AML-193 (cell line): ENCODE measurements at regions not wholly inside any gene's neighbourhood (a gene's known extent, or its start where the extent isn't known, plus 50 kb on each side); places are given as distances from the start of the nearest gene placed in this dataset.
"Not testable (repeated sequence)": the region's sequence is repeated elsewhere in the genome, so short reads cannot be mapped to it uniquely, and the experiment has no call there.

Experiments used
- DNase-seq, 2 experiments: peaks; one replicate each; lab custom pipeline; 2025; lab: John Stamatoyannopoulos, UW

DNA sequence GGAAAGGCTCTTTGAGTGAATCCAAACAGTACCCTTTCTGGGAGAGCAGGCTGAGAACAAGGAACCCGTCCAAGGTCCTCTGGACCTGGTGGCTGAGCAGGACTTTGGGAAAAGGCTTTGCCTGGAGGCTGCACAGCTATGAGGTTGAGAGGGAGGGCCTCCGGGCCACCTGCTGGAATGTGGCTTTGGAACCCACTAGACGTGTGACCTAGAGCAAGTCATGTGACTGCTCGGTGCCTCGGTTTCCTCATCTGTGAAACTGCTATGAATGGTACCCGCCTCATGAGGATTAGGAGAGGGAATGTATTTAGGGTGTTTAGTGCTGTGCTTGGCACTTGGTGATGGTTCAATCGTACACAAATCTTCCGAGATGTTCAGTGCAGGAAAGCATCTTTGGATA, 50.4 kb downstream of the HAPSTR1 start:
- no peak for DNase-seq

DNA sequence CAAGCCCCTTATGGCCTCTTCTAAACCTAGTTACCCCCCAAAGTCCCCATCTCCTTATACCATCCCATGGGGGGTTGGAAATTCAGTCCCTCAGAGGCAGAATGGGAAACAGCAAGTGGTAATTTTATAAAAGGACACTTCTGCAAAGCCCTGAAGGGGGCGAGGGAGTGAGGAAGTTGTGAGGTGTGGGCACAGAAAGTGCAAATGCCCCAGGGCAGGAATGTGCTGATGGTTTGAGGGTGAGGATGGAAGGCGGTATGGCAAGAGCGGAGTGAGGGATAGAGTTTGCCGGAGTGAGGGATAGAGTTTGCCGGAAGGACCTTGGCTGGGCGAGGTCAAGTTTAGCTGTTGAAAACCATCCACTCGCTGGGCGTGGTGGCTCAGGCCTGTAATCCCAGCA, 52.7 kb downstream of the HAPSTR1 start:
- DNase-seq = no peak

DNA sequence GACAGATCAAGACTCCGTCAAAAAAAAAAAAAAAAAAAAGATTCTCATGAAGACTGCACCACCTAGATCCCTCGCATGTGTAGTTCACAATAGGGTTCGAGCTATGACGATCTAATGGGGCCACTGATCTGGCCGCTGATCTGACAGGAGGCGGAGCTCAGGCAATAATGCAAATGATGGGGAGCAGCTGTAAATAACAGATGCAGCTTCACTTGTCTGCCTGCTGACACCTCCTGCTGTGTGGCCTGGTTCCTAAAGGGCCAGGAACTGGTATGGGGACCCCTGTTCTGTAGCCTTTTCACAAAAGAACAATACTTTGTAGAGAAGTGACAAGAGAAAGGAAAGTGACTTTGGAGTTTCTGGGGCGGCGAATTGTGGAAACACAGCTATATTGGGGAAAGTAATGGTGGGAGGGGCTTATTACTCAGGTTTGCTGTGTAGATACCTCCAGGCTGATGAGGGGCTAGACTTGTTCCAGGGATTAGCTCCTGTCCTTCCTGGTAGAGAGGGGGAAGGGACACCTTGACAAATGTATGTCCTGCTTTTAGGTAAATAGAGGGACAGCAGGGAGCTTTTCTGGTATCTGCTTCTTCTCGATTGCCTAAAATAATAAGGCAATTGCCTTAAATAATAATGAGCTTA, 57.1 kb downstream of the HAPSTR1 start:
- DNase-seq = no peak

DNA sequence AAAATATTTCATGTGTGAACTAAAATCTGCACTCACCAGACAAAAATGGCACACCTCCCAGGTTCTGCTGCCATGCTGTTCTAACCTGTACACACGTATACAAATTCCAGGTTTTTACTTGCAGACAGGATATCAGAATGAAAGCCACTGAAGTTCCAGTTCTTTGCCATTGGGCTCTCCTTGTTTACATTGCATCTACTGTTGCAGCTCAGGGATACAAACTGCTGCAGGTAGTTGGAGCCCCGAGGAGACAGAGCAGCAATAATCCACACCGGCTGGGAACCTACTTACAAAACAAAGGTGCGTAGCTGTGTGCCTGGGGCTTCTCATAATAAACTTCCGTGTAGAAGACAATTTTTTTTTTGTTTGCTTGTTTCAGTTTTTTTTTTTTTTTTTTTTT, 59.6 kb downstream of the HAPSTR1 start:
- DNase-seq = no peak

DNA sequence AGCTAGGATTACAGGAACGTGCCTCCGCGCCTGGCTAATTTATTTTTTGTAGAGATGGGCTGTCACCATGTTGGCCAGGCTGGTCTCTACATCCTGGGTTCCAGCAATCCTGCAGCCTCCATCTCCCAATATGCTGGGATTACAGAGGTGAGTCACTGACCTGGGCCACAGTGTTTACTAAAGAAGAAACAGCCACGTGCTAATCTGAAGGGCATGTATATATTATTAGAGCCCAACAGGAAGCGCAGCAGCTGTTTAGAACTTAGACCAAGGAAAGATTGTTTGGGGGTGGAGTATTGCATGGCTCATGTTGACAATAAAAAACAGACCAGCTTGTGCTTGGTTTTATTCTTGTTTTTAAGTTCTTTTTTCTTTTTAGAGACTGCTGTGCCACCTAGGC, 60.2 kb downstream of the HAPSTR1 start:
- DNase-seq = no peak

DNA sequence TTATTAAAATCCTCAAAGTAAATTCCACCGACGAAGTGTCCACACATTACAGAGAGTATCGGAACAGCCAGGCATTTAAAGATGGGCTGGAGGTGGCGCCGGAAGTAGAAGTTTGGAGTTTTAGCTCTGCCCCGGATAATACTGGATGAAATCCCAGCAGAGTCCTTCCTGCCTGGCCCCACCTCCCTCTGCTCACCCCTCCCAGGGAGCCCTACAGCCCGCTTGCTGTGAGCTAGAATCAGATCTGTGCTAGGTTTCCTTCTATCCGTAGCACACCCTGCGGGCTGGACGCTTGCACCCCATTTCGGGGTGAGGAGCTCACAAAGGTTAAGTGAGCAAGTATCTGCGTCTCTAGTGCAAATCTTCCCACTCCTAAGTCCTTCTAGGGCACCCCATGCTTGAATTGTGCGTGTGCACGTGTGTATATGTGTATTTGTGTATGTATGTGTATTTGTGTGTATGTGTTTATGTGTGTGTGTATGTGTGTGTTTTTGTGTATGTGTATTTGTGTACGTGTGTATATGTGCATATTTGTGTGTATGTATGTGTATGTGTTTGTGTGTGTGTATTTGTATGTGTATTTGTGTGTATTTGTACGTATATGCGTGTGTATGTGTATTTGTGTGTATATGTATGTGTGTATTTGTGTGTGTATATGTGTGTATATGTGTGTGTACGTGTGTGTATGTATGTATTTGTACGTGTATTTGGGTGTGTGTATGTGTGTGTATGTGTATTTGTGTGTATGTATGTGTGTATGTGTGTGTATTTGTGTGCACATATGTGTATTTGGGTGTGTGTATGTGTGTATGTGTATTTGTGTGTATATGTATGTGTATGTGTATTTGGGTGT, 61.4 kb downstream of the HAPSTR1 start:
- DNase-seq = no peak

DNA sequence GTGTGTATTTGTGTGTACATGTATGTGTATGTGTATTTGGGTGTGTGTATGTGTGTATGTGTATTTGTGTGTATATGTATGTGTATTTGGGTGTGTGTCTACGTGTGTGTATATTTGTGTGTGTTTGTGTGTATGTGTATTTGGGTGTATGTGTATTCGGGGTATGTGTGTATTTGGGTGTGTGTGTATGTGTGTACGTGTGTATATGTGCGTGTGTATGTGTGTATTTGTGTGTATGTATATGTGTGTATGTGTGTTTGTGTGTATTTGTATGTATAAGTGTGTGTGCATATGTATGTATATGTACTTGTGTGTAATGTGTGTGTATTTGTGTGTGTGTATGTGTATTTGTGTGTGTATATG, 62.0 kb downstream of the HAPSTR1 start:
- no peak for DNase-seq

DNA sequence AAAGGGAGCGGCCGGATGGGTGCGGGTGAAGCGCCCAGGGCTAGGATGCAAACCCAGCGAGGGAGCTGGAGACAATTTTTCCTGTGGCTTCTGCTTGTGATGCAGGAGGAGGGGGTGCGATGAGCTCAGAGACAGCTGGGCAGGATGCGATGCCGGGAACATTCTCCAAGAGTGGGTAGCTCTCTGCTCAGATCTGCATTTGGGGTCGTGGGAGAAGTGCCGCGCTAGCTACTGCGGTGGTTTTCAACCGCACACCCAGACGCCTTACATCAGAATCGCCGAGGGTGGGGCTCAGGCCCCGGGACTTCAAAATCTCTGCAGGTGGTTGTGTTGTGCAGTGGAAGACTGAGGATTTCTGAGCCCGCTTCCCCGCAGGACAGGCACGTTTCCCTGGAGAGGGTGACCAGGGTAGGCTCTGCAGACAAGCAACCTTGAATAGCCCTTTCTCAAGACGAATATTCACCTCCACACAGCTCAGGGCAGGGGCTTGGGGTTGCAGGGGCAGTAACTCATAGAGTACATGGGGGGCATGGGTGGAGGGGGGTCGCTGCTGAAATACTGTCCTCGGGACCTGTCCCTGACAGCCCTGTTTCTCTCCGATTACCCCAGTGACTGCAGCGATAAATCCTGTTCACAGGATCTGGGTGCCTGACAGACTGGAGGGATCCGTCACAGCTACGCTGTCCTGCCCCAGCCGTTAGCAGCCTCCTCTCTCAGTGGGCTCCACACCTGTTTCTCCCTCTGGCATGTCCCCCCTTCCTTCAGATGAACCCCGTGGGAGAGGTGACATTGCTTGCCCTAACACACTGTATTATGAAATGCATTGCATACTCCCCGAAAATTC, 63.3 kb downstream of the HAPSTR1 start:
- no peak for DNase-seq

DNA sequence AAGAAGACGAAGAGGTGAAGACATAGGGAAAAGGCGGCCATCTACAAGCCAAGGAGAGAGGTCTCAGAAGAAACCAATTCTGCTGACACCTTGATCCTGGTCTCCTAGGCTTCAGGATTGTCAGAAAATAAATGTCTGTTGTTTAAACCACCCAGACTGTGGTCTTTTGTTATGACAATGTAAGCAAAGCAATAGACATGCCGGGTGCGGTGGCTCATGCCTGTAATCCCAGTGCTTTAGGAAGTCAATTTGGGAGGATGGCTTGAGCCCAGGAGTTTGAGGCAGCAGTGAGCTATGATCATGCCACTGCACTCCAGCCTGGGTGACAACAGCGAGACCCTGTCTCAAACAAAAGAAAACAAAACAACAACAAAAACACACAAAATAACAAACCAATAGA, 64.4 kb downstream of the HAPSTR1 start:
- no peak for DNase-seq

DNA sequence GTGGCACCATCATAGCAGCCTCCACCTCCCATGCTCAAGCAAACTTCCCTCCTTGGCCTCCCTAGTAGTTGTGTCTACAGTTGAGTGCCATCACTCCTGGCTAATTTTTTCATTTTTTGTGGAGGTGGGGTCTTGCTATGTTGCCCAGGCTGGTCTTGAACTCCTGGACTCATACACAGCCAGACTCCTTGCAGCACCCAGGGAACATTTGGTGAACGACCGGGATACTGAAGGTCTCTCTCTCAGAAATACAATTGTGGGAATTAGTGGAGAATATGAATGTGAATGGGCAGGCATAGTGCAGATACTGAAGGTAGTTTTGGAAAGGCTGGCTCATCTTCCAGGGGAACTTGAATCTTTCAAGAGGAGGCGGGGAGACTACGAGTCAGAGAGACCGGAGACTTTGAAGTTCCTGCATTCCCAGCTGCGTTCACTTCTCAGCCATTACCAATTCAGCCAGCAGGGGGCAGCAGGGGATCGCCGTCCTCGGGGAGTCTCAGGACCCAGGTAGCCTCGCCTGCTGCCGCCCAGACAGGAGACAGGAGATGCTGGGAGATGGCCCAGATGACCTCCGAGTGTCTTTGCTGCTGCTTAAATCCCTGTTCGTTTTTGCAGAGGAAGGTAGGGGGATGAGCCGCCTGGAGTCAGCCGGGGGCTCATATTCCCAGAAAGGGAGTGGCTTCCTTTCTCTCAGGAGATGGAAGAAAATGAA, 68.6 kb downstream of the HAPSTR1 start:
- peak; percentile 9 to 30 for DNase-seq

DNA sequence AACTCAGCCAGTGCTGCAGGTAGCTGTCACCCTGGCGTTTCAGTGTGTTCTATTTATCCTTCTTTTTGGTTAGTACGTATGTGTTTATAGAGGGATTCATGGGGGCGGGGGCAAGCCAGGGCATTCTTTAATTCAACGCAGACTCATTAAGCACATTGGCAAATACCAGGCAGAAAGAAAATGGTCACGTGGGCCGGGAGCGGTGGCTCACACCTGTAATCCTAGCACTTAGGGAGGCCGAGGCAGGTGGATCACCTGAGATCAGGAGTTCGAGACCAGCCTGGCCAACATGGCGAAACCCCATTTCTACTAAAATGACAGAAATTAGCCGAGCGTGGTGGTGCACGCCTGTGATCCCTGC, 69.1 kb downstream of the HAPSTR1 start:
- no peak for DNase-seq

DNA sequence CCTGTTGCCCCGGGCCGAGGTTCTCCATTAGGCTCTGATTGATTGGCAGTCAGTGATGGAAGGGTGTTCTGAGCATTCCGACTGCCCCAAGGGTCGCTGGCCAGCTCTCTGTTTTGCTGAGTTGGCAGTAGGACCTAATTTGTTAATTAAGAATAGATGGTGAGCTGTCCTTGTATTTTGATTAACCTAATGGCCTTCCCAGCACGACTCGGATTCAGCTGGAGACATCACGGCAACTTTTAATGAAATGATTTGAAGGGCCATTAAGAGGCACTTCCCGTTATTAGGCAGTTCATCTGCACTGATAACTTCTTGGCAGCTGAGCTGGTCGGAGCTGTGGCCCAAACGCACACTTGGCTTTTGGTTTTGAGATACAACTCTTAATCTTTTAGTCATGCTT, 74.2 kb downstream of the HAPSTR1 start:
- no peak for DNase-seq

DNA sequence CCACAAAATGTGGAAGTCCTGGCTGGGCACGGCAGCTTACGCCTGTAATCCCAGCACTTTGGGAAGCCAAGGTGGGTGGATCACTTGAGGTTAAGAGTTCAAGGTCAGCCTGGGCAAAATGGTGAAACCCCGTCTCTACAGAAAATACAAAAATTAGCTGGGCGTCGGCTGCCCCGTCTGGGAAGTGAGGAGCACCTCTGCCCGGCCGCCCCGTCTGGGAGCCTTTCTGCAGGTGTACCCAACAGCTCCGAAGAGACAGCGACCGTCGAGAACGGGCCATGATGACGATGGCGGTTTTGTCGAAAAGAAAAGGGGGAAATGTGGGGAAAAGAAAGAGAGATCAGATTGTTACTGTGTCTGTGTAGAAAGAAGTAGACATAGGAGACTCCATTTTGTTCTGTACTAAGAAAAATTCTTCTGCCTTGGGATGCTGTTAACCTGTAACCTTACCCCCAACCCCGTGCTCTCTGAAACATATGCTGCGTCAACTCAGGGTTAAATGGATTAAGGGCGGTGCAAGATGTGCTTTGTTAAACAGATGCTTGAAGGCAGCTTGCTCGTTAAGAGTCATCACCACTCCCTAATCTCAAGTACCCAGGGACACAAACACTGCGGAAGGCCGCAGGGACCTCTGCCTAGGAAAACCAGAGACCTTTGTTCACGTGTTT, 75.0 kb downstream of the HAPSTR1 start:
- DNase-seq = not testable (repeated sequence)

DNA sequence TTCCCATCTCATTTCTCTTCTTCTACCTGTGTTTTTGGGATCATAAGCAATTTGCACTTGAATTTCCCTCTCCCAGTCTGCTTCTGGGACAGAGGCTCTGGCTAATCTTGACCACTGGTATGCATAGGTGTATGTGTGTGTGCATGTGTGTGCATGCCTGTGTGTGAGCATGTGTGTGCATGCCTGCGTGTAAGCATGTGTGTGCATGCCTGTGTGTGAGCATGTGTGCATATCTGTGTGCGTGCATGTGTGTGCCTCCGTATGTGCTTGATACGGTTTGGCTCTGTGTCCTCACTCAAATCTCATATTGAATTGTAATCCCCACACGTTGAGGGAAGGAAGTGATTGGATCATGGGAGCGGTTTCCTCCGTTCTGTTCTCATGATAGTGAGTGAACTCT, 77.7 kb downstream of the HAPSTR1 start:
- no peak for DNase-seq

DNA sequence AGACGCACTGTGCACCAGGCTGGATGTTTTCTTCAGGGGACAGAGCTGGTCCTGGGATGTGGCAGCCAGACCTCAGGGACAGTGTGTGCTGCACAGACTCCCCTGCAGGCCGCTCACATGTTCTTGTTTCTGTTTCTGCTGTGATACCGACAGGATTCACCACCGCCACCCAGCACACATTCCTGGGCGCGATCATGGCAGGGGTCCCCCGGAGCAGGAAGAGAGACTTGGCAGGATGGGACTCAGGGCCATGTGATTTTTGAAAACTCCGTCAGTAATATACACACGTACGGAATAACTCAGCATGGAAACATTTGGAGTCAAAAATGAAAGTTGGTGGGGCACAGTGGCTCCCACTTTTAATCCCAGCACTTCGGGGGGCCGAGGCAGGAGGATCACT, 79.0 kb downstream of the HAPSTR1 start:
- DNase-seq = no peak

DNA sequence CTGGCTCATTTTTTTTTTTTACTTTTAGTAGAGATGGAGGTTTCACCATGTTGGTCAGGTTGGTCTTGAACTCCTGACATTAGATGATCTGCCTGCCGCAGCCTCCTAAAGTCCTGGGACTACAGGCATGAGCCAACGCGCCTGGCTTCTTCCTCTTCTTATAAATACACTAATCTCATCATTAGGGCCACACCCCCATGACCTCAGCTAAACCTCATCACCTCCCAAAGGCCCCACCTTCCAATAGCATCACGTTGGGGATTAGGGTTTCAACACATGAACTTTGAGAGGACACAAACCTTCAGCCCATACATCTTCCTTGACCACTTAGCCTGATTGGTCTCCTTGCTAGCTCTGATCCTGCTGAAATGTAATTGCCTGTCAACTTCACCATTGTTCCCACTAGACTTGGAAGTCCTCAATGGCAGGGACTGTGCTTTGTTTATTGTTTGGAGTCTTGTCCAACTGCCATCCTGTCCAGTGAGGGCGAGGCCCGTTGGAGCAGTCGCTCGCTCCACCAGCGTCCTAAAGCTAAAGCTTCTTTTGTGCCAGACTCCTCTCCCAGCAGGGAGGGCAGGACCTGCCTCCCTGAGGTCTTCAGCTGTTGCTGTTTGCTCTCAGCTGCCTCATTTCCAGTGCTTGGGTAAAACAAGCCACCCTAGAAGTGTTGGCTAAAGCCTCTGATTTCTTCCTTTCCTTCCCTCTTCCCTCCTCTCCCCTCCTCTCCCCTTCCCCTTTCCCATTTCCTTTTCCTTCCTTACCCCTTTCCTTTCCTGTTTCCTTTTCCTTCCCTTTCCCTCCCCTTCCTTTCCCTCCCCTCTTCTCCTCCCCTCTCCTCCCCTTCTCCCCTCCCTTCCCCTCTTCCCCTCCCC, 85.3 kb downstream of the HAPSTR1 start:
- DNase-seq = no peak

DNA sequence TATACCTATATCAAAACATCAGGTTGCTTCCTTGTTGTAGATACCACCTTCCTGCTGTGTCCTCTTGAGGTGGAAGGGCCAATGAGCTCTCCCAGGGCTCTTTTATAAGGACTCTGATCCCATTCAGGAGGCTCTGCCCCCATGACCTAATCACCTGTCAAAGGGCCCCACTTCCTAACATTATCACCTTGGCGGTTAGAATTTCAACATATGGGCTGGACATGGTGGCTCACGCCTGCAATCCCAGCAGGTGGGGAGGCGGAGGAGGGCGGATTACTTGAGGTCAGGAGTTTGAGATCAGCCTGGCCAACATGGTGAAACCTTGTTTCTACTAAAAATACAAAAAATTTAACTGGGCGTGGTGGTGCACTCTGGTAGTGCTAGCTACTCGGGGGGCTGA, 86.4 kb downstream of the HAPSTR1 start:
- no peak for DNase-seq

DNA sequence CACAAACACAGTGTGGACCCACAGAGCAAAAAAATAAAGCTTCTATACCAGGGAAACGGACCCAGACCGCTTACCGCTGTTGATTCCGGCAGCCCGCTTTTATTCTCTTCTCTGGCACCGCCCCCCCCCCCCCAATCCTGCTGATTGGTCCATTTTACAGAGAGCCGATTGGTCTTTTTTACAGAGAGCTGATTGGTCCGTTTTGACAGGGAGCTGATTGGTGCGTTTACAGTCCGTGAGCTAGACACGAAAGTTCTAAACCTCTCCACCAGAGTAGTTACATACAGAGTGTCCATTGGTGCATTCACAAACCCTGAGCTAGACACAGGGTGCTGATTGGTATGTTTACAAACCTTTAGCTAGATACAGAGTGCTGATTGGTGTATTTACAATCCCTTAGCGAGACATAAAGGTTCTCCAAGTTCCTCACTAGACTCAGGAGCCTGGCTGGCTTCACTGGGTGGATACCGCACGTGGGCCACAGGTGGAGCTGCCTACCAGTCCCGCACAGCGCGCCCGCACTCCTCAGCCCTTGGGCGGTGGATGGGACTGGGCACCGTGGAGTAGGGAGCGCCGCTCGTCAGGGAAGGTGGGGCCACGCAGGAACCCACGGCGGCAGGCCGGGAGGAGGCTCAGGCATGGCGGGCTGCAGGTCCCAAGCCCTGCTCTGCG, 92.4 kb downstream of the HAPSTR1 start:
- DNase-seq = no peak

DNA sequence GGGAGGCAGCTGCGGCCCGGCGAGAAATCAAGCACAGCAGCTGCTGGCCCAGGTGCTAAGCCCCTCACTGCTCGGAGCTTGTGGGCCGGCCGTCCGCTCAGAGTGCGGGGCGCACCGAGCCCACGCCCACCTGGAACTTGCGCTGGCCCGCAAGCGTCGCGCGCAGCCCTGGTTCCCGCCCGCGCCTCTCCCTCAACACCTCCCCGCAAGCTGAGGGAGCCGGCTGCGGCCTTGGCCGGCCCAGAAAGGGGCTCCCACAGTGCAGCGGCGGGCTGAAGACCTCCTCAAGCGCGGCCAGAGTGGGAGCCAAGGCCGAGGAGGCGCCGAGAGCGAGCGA, 92.9 kb downstream of the HAPSTR1 start:
- no peak for DNase-seq

DNA sequence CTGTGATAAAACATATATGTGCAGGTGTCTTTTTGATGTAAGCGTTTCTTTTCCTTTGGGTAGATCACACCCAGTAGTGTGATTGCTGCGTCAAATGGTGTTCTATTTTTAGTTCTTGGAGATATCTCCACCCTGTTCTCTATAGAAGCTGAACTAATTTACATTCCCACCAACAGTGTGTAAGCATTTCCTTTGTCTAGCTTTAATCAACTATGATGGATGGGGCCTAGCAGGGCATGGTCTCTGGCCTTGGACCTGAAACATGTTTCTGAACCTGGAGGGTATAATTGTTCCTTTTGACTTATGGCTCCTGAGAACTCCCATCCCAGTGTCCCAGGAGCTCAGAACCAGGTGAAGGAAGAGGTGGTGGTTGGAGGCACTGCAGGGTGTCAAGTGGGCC, 93.9 kb downstream of the HAPSTR1 start:
- DNase-seq = no peak
